Activated naive CD4-positive, alpha-beta T cell (primary cell): ENCODE measurements at regions not wholly inside any gene's neighbourhood (a gene's known extent, or its start where the extent isn't known, plus 50 kb on each side); places are given as distances from the start of the nearest gene placed in this dataset.

Experiments used
- DNase-seq, 4 experiments: peaks; one replicate each; lab custom pipeline; 2025; lab: John Stamatoyannopoulos, UW

DNA sequence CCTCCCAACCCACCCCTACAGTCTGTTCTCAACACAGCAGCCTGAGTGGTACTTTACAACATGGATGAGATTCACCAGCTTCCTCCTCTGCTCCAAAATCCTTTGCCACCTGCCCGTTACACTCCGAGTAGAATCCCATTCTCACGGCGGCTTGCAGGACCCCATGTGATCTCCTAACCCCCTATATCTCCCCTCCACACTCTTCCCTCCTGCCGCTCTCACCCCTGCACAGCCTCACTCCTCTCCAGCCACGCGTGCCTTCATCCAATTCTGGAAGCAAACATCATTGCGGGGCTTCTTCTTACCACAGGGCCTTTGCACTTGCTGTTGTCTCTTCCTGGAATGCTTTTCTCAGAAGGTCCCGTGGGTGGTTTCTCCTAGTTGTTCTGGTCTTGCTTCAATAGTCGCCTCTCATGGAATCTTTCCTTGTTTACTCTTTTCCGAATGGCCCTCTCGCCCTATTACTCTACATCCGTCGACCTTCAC is 472.3 kb downstream of the CDH26 start:
- no peak for DNase-seq

- DNase-seq: no peak
These were observed 473.1 kb downstream of the CDH26 start for GRCh38 chr20:60431349-60431748.

GRCh38 chr20:60437418-60437817 is 479.2 kb downstream of the CDH26 start:
- DNase-seq: no peak

DNA sequence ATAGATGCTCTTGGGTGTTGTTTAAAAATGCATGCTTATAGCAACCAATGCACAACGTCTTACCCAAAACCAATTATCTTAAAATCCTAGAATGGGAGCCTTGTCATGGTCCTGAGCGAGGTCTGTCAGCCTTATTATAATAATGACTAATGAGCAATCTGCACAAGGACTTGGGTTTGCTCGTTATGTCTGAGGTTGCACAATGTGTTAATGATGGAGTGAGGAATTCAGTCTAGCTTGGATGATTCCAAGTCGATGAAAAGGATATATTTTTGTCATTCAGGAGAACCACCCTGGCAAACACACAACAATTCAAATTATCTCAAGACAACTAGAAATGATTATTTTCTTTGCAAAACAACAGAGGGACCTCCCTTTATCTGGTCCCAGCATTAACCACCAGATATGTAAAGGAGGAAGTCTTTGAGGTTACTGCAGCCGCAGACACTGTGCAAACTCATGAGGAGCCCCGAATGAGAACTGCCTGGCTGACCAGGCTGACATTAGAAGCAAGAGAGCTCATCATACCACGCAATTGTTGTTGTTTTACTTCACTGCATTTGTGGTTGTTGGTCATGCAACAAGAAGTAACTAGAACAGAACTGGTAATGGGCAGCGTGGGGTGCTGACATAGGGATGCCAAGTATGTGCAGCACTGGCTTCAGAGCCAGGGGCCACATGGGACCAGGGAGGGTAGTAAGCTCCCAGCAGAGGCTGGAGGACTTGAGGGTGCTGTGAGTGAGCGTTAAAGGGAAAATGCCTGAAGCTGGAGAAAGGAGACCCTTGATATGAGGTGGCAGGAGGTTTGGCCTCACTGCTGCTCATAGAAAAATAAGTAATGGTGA is 488.3 kb downstream of the CDH26 start:
- no peak for DNase-seq

- no peak for DNase-seq
These were observed 489.5 kb downstream of the CDH26 start for GRCh38 chr20:60447703-60448102.

DNA sequence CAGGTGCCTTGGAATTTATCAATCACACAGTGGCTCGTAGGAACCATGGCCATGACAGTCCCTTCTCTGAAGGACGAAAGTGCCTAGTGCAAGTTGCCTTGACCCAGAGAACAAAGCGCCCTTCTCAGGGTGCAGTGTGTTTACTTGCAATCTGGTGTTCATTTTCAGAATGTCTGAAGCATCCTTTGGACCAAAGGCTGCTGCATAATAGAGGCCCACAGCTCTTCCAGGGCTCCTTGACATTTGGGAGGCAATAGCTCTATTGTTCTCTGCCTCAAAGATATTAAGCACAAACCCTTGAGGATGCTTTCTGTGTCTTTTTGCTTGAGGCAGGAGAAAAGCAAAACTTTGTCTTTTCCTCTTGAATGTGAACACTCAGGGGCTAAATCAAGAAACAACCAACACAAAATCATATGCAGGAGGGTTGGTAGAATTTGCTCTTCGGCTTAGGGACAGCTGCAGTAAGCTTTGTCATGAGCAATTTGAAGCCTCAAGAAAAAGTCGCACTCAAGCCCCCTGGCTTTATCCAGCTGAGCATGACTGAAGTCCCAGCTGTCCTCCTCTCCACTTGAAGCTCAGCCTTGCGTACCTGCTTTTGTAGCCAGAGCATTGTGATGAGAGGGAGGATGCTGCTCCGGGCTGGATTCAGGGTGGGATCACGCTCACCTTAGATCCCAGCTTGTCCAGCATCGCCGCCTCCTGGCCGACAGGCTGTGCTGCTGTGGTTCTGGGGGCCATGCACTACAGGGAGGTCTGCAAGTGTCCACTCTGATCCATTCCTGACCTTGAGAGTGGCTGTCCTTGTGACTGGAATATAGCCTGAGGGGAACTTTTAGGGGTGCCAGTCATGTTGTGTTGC is 495.4 kb downstream of the CDH26 start:
- no peak for DNase-seq

GRCh38 chr20:60454491-60454890 is 496.3 kb downstream of the CDH26 start:
- no peak for DNase-seq

DNA sequence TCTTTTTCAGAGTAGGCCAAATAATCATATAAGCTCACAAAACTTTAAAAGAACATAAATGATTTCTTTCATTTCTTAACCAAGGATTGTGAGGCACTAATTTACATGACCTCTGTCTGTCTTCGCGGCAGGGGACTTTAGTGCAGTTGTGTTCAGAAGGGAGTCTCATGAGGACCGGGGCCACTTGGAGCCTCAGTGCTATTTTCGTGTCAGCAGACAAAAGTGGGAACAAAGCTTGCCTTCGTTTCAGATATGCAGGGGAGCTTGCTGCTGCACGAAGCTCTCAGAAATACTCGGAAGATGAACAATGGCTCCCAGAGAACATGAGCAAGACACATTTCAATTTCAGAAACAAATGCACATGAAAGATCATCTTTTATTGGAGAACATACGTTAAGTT is 497.0 kb downstream of the CDH26 start:
- DNase-seq: no peak

- no peak for DNase-seq
These were observed 501.0 kb downstream of the CDH26 start for GRCh38 chr20:60459212-60459611.

DNA sequence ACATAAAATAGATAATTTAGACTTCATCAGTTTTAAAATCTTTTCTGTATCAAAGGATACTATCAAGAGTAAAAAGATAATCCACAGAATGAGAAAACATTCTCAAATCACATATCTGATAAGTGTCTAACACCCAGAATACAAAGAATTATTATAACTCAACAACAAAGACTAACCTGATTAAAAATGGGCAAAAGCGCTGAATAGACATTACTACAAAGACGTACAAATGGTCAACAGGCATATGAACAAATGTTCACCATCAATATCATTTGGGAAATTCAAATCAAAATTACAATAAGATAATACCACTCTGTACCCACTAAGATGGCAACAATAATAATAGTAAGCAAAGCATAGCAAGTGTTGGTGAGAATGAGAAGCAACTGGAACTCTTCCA is 503.8 kb downstream of the CDH26 start:
- DNase-seq: no peak

DNA sequence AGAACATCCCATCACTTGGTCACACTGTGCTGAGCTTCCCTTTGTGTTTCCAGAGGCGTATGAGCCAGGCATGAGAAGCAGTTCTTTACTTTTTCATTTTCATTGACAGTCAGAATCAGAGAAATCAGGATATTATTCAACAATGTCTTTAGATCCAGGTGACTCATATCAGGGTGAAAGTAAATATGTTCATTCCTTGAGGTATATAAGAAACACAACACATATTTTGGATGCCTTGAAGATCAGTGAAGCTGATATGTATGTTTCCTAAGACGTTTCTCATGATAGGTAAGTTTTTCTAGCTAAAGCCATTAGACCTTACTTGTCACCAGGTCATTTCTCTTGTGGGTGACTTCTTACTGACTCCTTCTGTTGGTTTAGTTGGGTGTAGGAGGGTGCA is 505.6 kb downstream of the CDH26 start:
- DNase-seq: no peak

DNA sequence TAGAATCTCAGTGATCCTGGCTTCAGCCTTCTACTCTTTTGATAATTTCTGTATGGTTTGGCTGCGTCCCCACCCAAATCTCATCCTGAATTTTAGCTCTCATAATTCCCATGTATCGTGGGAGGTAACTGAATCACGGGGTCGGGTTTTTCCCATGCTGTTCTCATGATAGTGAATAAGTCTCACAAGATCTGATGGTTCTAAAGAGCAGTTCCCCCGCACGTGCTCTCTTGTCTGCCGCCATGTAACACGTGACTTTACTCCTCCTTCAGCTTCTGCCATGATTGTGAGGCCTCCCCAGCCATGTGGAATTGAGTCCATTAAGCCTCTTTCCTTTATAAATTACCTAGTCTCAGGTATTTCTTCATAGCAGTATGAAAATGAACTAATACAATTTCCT is 507.2 kb downstream of the CDH26 start:
- no peak for DNase-seq

DNA sequence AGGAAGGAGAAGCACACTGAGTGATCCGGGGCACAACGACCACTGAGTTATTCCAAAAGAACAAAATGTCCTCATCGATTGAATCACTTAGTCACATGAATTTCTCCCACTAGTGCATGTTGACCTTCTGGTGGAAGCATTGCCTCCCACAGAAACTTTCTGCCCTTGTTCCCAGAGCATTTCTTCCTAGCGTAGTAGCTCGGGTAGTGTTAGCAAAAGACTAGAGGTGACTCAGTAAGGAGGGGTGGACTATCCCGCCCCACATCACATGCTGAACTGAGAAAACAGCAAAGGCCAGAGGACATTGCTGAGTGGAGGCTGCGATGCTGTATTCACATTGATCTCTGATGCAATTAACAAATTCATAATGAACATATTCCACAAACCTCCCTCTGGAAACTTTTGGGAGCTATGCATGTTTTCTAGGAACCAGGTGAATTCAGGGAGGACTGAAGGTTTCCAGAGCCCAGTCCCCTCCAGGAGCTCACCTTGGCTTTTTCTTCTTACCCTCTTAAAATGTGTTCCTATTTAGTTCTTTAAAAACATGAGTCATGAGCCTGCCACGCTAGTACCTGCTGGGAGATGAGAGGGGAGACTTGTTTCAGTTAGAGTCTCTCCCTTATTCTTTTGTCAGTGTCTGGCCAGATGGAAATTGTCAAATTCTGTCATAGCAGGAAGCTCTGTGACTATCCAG is 507.9 kb downstream of the CDH26 start:
- no peak for DNase-seq

GRCh38 chr20:60466687-60467022 is 508.4 kb downstream of the CDH26 start:
- DNase-seq: no peak

GRCh38 chr20:60467078-60467477 is 508.9 kb downstream of the CDH26 start:
- no peak for DNase-seq

GRCh38 chr20:60467771-60468170 is 509.5 kb downstream of the CDH26 start:
- no peak for DNase-seq

DNA sequence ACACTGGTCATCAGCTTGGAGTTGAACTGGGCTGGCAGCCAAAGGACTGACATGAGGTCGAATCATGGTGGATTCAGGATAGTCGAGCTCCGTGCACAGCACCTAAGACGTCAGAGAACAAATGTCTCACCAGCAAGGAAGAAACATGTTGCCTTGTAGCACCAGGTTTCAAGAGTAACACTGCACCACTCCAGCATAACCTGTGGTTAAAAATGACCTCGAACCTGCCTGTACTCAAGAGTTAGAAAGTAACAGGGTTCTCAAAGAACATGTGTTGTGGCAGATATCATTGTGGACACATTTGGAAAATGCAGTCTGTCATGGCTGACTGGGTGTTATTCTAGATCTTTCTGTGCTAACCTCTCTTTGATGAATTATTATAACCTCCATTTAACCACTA is 511.6 kb downstream of the CDH26 start:
- DNase-seq: no peak

DNA sequence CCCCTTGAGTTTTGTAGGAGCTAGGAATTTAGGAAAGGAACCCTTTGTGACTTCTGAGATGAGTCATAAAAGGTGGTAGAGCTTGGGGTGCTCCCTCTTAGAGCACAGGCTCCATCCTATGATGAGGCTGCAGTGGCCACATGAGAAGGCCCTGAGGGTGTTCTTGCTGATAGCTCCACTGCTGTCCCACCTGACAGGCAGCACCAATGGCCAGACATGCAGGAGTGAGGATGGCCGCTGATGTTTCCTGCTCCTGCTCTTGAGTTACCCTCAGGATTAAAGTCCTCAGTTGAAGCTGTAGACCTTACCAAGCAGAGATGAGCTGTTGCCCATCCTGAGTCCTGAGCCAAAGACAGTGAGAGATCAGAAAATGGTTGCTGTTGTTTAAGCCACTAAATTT is 512.1 kb downstream of the CDH26 start:
- DNase-seq: no peak

- DNase-seq: no peak
These were observed 515.0 kb downstream of the CDH26 start for GRCh38 chr20:60473211-60473610.

GRCh38 chr20:60474385-60474910 is 516.2 kb downstream of the CDH26 start:
- no peak for DNase-seq

GRCh38 chr20:60476045-60476444 is 517.8 kb downstream of the CDH26 start:
- DNase-seq: no peak

DNA sequence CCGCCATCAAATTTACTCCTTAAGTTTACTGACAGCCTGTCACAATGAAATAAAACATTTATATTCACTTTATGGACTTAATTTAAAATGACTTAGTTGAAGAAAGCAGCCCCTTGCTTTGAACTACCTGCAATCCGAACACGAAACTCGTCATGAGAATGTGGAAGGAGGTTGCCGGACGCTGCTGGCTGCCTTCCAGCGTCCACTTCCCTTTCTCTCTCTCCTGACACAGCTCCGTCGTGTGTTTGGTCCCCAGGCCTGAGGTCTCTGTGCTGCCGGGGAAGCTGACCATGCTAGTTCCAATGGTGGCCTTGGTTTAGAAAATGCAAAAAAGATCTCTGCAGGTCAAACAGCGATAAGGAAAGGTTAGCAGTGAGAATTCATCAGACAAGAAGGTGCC is 519.7 kb downstream of the CDH26 start:
- no peak for DNase-seq
